ENCODE measurements at regions not wholly inside any gene's neighbourhood (a gene's known extent, or its start where the extent isn't known, plus 50 kb on each side); places are given as distances from the start of the nearest gene placed in this dataset.

- no peak overlapping the region for H3K4me3 ChIP-seq (ENCODE audit: low read depth, low read length)
- DNase-seq (ENCODE audit: low read depth), result no peak
- TF ChIP-seq CTCF (IDR thresholded peaks at IDR 0.05; ENCODE audit: control insufficient read depth, extremely low read depth, insufficient read depth), result no peak
Measured at GRCh38 chr20:24732076-24732475, 217.0 kb upstream of the CST7 start.

- no peak for TF ChIP-seq CTCF (IDR thresholded peaks at IDR 0.05; ENCODE audit: control insufficient read depth, extremely low read depth, insufficient read depth)
Measured at GRCh38 chr20:24732599-24732998, 216.5 kb upstream of the CST7 start.

GRCh38 chr20:24733416-24733815, 215.7 kb upstream of the CST7 start:
- no peak overlapping the region for H3K4me3 ChIP-seq (ENCODE audit: low read depth, low read length)
- TF ChIP-seq CTCF (IDR thresholded peaks at IDR 0.05; ENCODE audit: control insufficient read depth, extremely low read depth, insufficient read depth), result no peak
- no peak for DNase-seq (ENCODE audit: low read depth)

More at GRCh38 chr20:24732599-24732998, 216.5 kb upstream of the CST7 start:
- no peak for DNase-seq (ENCODE audit: low read depth)
- H3K4me3 ChIP-seq (ENCODE audit: low read depth, low read length), result no peak overlapping the region

- DNase-seq (ENCODE audit: low read depth), result no peak
- TF ChIP-seq CTCF (IDR thresholded peaks at IDR 0.05; ENCODE audit: control insufficient read depth, extremely low read depth, insufficient read depth), result no peak
- no peak overlapping the region for H3K4me3 ChIP-seq (ENCODE audit: low read depth, low read length)
Measured at GRCh38 chr20:24734139-24734538, 214.9 kb upstream of the CST7 start.

- TF ChIP-seq CTCF (IDR thresholded peaks at IDR 0.05; ENCODE audit: control insufficient read depth, extremely low read depth, insufficient read depth), result no peak
- no peak for DNase-seq (ENCODE audit: low read depth)
- H3K4me3 ChIP-seq (ENCODE audit: low read depth, low read length), result no peak overlapping the region
Measured at GRCh38 chr20:24735263-24735662, 213.8 kb upstream of the CST7 start.

GRCh38 chr20:24736131-24736843, 212.8 kb upstream of the CST7 start:
- H3K4me3 ChIP-seq (ENCODE audit: low read depth, low read length), result no peak overlapping the region
- DNase-seq (ENCODE audit: low read depth), result no peak
- TF ChIP-seq CTCF (IDR thresholded peaks at IDR 0.05; ENCODE audit: control insufficient read depth, extremely low read depth, insufficient read depth), result no peak

- no peak overlapping the region for H3K4me3 ChIP-seq (ENCODE audit: low read depth, low read length)
- TF ChIP-seq CTCF (IDR thresholded peaks at IDR 0.05; ENCODE audit: control insufficient read depth, extremely low read depth, insufficient read depth), result no peak
- no peak for DNase-seq (ENCODE audit: low read depth)
Measured at GRCh38 chr20:24736844-24737211, 212.2 kb upstream of the CST7 start.
